OCI-LY1 (cell line): ENCODE measurements at regions not wholly inside any gene's neighbourhood (a gene's known extent, or its start where the extent isn't known, plus 50 kb on each side); places are given as distances from the start of the nearest gene placed in this dataset.

Source experiments
- H2AFZ ChIP-seq: fragments of 200-600 bp; sonication (generic), shearing (Covaris generic); 2 replicates; pipeline ENCODE4 v1.6.0; 2014; ENCODE audit warnings: antibody characterized with exemption, mild to moderate bottlenecking, low read length
- H3F3A ChIP-seq: fragments of 200-600 bp; sonication (generic), shearing (Covaris generic); 2 replicates; pipeline ENCODE4 v1.6.0; 2014; ENCODE audit warnings: mild to moderate bottlenecking, antibody characterized with exemption, low read length, moderate library complexity; ENCODE audit not compliant: insufficient read depth
- H3K27ac ChIP-seq: fragments of 200-600 bp; sonication (generic); 2 replicates; pipeline ENCODE4 v1.5.1; 2014; ENCODE audit warnings: low read length, mixed run types, mild to moderate bottlenecking, low read depth; ENCODE audit not compliant: poor library complexity, severe bottlenecking
- H3K27me3 ChIP-seq: fragments of 200-600 bp; sonication (generic); 2 replicates; pipeline ENCODE4 v1.6.0; 2014; ENCODE audit warnings: antibody characterized with exemption, mild to moderate bottlenecking, low read length, moderate library complexity; ENCODE audit not compliant: insufficient read depth
- H3K36me3 ChIP-seq: fragments of 200-600 bp; sonication (generic); 2 replicates; pipeline ENCODE4 v1.6.1; 2014; ENCODE audit warnings: mild to moderate bottlenecking, antibody characterized with exemption, low read length, moderate library complexity, mixed read lengths; ENCODE audit not compliant: insufficient read depth
- H3K4me1 ChIP-seq: fragments of 200-600 bp; sonication (generic); 2 replicates; pipeline ENCODE4 v1.5.1; 2014; ENCODE audit warnings: mild to moderate bottlenecking, low read length, moderate library complexity; ENCODE audit not compliant: insufficient read depth, severe bottlenecking
- H3K4me2 ChIP-seq: fragments of 200-600 bp; sonication (generic), shearing (Covaris generic); 2 replicates; pipeline ENCODE4 v1.6.1; 2014; ENCODE audit warnings: low read length
- H3K4me3 ChIP-seq: fragments of 200-600 bp; sonication (generic); 2 replicates; pipeline ENCODE4 v1.5.1; 2014; ENCODE audit warnings: low read length, low read depth, mild to moderate bottlenecking, mixed read lengths; ENCODE audit not compliant: poor library complexity, severe bottlenecking
- H3K79me2 ChIP-seq: fragments of 200-600 bp; shearing (Covaris generic); 2 replicates; pipeline ENCODE4 v1.6.1; 2016; ENCODE audit warnings: mixed run types, low read length, mixed read lengths; ENCODE audit not compliant: insufficient read depth
- H3K9ac ChIP-seq: fragments of 200-600 bp; sonication (generic), shearing (Covaris generic); 2 replicates; pipeline ENCODE4 v1.6.1; 2014; ENCODE audit warnings: mild to moderate bottlenecking, low read length, mixed read lengths
- H3K9me2 ChIP-seq: fragments of 200-600 bp; sonication (generic), shearing (Covaris generic); 2 replicates; pipeline ENCODE4 v1.6.1; 2014; ENCODE audit warnings: low read depth, mild to moderate bottlenecking, low read length, mixed read lengths
- H3K9me3 ChIP-seq: fragments of 200-600 bp; shearing (Covaris generic); 2 replicates; pipeline ENCODE4 v1.6.1; 2014; ENCODE audit warnings: low read length, mixed read lengths
- H4K20me1 ChIP-seq: fragments of 200-600 bp; sonication (generic), shearing (Covaris generic); 2 replicates; pipeline ENCODE4 v1.6.0; 2016; ENCODE audit warnings: mild to moderate bottlenecking, low read length; ENCODE audit not compliant: insufficient read depth
- CTCF ChIP-seq: fragments of 200-600 bp; sonication (generic), shearing (Covaris generic); IDR thresholded peaks from 2 replicates; pipeline ENCODE4 v1.5.1; 2017; ENCODE audit warnings: mild to moderate bottlenecking, antibody characterized with exemption, low read length, moderate library complexity, mixed read lengths
- EZH2 ChIP-seq: fragments of 200-600 bp; sonication (generic), shearing (Covaris generic); IDR thresholded peaks from 2 replicates; pipeline ENCODE4 v1.8.0; 2017; ENCODE audit warnings: borderline replicate concordance, mixed run types, mild to moderate bottlenecking, antibody characterized with exemption, low read length, moderate library complexity, mixed read lengths

- H3K36me3 ChIP-seq = no peaks in the 10 kb centered on the region
- H3K9ac ChIP-seq = no peak overlapping the region
- H2AFZ ChIP-seq = no peak overlapping the region
- no peaks in the 10 kb centered on the region for H3K9me2 ChIP-seq
- H3K27ac ChIP-seq = no peak overlapping the region
- H3K4me1 ChIP-seq = no peaks in the 10 kb centered on the region
- H4K20me1 ChIP-seq = no peaks in the 10 kb centered on the region
- H3K4me2 ChIP-seq = no peak overlapping the region
- H3K27me3 ChIP-seq = no peaks in the 10 kb centered on the region
- no peak overlapping the region for H3K4me3 ChIP-seq
- H3K9me3 ChIP-seq = no peaks in the 10 kb centered on the region
- no peaks in the 10 kb centered on the region for H3K79me2 ChIP-seq
- TF ChIP-seq CTCF (no peak), EZH2 (no peak)
- H3F3A ChIP-seq = no peaks in the 10 kb centered on the region
Observed at GRCh38 chr16:51698647-51699046, 547.6 kb upstream of the SALL1 start.

GRCh38 chr16:51697454-51697853, 546.4 kb upstream of the SALL1 start:
- no peak overlapping the region for H3K9ac ChIP-seq

GRCh38 chr16:51696376-51696775, 545.3 kb upstream of the SALL1 start:
- TF ChIP-seq CTCF = no peak
- TF ChIP-seq EZH2 = no peak
- H4K20me1 ChIP-seq = no peaks in the 10 kb centered on the region
- no peak overlapping the region for H3K4me2 ChIP-seq
- H3K4me3 ChIP-seq = no peak overlapping the region
- no peaks in the 10 kb centered on the region for H3K36me3 ChIP-seq
- H3K4me1 ChIP-seq = no peaks in the 10 kb centered on the region
- no peaks in the 10 kb centered on the region for H3K79me2 ChIP-seq
- no peaks in the 10 kb centered on the region for H3K9me2 ChIP-seq
- no peaks in the 10 kb centered on the region for H3K9me3 ChIP-seq
- H3K9ac ChIP-seq = no peak overlapping the region
- no peak overlapping the region for H2AFZ ChIP-seq
- no peaks in the 10 kb centered on the region for H3F3A ChIP-seq
- no peaks in the 10 kb centered on the region for H3K27me3 ChIP-seq
- no peak overlapping the region for H3K27ac ChIP-seq

More at GRCh38 chr16:51697454-51697853, 546.4 kb upstream of the SALL1 start:
- H3K9me2 ChIP-seq = no peaks in the 10 kb centered on the region
- H3K79me2 ChIP-seq = no peaks in the 10 kb centered on the region
- H3K4me1 ChIP-seq = no peaks in the 10 kb centered on the region
- no peak overlapping the region for H3K4me2 ChIP-seq
- no peaks in the 10 kb centered on the region for H3K27me3 ChIP-seq
- H3K4me3 ChIP-seq = no peak overlapping the region
- no peak overlapping the region for H2AFZ ChIP-seq
- H3K27ac ChIP-seq = no peak overlapping the region
- no peak for TF ChIP-seq CTCF
- no peak for TF ChIP-seq EZH2
- H3K36me3 ChIP-seq = no peaks in the 10 kb centered on the region
- H3K9me3 ChIP-seq = no peaks in the 10 kb centered on the region
- no peaks in the 10 kb centered on the region for H4K20me1 ChIP-seq
- no peaks in the 10 kb centered on the region for H3F3A ChIP-seq
